HG03520 (cell line): ENCODE measurements at regions not wholly inside any gene's neighbourhood (a gene's known extent, or its start where the extent isn't known, plus 50 kb on each side); places are given as distances from the start of the nearest gene placed in this dataset.

Experiments
- ATAC-seq: cut with Tn5 transposase; IDR thresholded peaks from one replicate; pipeline ENCODE4 v1.9.1; 2021; ENCODE audit warnings: mild to moderate bottlenecking, moderate library complexity; ENCODE audit not compliant: unreplicated experiment

GRCh38 chr2:41992671-41993434, 55.0 kb upstream of the PKDCC start:
- no peak for ATAC-seq

- no peak for ATAC-seq
Measured at GRCh38 chr2:41993435-41993925, 54.3 kb upstream of the PKDCC start.

- ATAC-seq, result no peak
Measured at GRCh38 chr2:41994233-41994637, 53.6 kb upstream of the PKDCC start.

- ATAC-seq, result no peak
Measured at GRCh38 chr2:41994661-41995060, 53.2 kb upstream of the PKDCC start.

GRCh38 chr2:41997561-41997960, 50.3 kb upstream of the PKDCC start:
- no peak for ATAC-seq
